HepG2 (cell line): ENCODE measurements at regions not wholly inside any gene's neighbourhood (a gene's known extent, or its start where the extent isn't known, plus 50 kb on each side); places are given as distances from the start of the nearest gene placed in this dataset.

Experiments
- CHD2 ChIP-seq: IDR thresholded peaks from 2 replicates; pipeline ENCODE4 v1.6.1; 2011; ENCODE audit warnings: low read depth, low read length, improper control_type of control experiment
- MTA1 ChIP-seq: sonication (generic); formaldehyde crosslinking; IDR thresholded peaks from 2 replicates; pipeline ENCODE4 v1.4.0; 2020; ENCODE audit warnings: missing genetic modification reagents, mild to moderate bottlenecking, borderline replicate concordance
- PHF21A ChIP-seq: sonication (generic); formaldehyde crosslinking; IDR thresholded peaks from 2 replicates; pipeline ENCODE4 v1.5.0; 2020; ENCODE audit warnings: mild to moderate bottlenecking, missing genetic modification reagents
- RXRA ChIP-seq: sonication (generic); formaldehyde crosslinking; IDR thresholded peaks from 2 replicates; pipeline ENCODE4 v1.5.1; 2020; ENCODE audit warnings: missing genetic modification reagents
- TGIF2 ChIP-seq: IDR thresholded peaks from 2 replicates; pipeline ENCODE4 v1.6.1; 2016; ENCODE audit warnings: control low read depth, missing compliant biosample characterization
- ZBTB1 ChIP-seq: sonication (generic); formaldehyde crosslinking; IDR thresholded peaks from 2 replicates; pipeline ENCODE4 v1.4.0; 2020; ENCODE audit warnings: missing genetic modification reagents, borderline replicate concordance
- ZNF264 ChIP-seq: sonication (generic); formaldehyde crosslinking; IDR thresholded peaks from 2 replicates; pipeline ENCODE4 v1.4.0; 2020; ENCODE audit warnings: missing genetic modification reagents
- ZNF496 ChIP-seq: sonication (generic); formaldehyde crosslinking; IDR thresholded peaks from 2 replicates; pipeline ENCODE4 v1.8.1; 2023; ENCODE audit warnings: mild to moderate bottlenecking, moderate library complexity, missing genetic modification reagents; ENCODE audit not compliant: insufficient replicate concordance
- ZNF720 ChIP-seq: sonication (generic); formaldehyde crosslinking; IDR thresholded peaks from 2 replicates; pipeline ENCODE4 v1.4.0; 2020; ENCODE audit warnings: missing genetic modification reagents
- ZNF737 ChIP-seq: sonication (generic); formaldehyde crosslinking; IDR thresholded peaks from 2 replicates; pipeline ENCODE4 v1.5.0; 2020; ENCODE audit warnings: missing genetic modification reagents, mild to moderate bottlenecking, borderline replicate concordance
- ZNF781 ChIP-seq: sonication (generic); formaldehyde crosslinking; IDR thresholded peaks from 2 replicates; pipeline ENCODE4 v1.5.1; 2020; ENCODE audit warnings: borderline replicate concordance, mild to moderate bottlenecking, missing genetic modification reagents; ENCODE audit errors: not compliant biosample characterization
- TF ChIP-seq, protein P1 (sequence below): IDR thresholded peaks from 2 replicates; pipeline ENCODE4 v1.4.0; 2020; ENCODE audit warnings: mild to moderate bottlenecking, missing genetic modification reagents
- TF ChIP-seq, protein P2 (sequence below): IDR thresholded peaks from 2 replicates; pipeline ENCODE4 v1.6.1; 2016
- TF ChIP-seq, protein P3 (sequence below): IDR thresholded peaks from 2 replicates; pipeline ENCODE4 v1.6.1; 2016; ENCODE audit warnings: low read depth, borderline replicate concordance

DNA sequence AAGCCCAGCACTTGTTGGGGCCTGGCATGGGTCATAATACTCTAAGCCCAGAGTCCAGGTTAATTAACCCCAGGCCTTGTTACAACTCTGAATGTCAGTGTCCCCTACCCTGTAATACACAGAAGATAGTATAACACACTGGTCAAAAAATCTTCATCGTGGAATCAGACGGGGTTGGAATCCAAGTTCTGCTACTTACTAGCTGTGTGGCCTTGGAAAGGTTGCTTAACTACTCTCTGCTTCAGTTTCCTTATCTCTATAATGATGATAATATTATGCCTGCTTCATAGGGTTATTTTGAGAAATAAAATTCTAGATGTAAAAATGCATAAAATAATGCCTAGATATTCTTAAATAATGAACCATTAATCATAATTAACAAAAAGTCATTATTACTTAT, 77.8 kb upstream of the CTTNBP2NL start (continued):
- TF ChIP-seq ZNF264 (CRISPR knock-in tag), result no peak
- TF ChIP-seq ZNF496, result no peak
- TF ChIP-seq TGIF2, result no peak
- no peak for TF ChIP-seq ZNF720 (CRISPR knock-in tag)
- TF ChIP-seq MTA1 (CRISPR knock-in tag), result no peak
- TF ChIP-seq, protein P1, sequence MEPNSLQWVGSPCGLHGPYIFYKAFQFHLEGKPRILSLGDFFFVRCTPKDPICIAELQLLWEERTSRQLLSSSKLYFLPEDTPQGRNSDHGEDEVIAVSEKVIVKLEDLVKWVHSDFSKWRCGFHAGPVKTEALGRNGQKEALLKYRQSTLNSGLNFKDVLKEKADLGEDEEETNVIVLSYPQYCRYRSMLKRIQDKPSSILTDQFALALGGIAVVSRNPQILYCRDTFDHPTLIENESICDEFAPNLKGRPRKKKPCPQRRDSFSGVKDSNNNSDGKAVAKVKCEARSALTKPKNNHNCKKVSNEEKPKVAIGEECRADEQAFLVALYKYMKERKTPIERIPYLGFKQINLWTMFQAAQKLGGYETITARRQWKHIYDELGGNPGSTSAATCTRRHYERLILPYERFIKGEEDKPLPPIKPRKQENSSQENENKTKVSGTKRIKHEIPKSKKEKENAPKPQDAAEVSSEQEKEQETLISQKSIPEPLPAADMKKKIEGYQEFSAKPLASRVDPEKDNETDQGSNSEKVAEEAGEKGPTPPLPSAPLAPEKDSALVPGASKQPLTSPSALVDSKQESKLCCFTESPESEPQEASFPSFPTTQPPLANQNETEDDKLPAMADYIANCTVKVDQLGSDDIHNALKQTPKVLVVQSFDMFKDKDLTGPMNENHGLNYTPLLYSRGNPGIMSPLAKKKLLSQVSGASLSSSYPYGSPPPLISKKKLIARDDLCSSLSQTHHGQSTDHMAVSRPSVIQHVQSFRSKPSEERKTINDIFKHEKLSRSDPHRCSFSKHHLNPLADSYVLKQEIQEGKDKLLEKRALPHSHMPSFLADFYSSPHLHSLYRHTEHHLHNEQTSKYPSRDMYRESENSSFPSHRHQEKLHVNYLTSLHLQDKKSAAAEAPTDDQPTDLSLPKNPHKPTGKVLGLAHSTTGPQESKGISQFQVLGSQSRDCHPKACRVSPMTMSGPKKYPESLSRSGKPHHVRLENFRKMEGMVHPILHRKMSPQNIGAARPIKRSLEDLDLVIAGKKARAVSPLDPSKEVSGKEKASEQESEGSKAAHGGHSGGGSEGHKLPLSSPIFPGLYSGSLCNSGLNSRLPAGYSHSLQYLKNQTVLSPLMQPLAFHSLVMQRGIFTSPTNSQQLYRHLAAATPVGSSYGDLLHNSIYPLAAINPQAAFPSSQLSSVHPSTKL (CRISPR knock-in tag), result no peak
- TF ChIP-seq, protein P2, sequence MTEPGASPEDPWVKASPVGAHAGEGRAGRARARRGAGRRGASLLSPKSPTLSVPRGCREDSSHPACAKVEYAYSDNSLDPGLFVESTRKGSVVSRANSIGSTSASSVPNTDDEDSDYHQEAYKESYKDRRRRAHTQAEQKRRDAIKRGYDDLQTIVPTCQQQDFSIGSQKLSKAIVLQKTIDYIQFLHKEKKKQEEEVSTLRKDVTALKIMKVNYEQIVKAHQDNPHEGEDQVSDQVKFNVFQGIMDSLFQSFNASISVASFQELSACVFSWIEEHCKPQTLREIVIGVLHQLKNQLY (CRISPR knock-in tag), result no peak
- TF ChIP-seq, protein P3, sequence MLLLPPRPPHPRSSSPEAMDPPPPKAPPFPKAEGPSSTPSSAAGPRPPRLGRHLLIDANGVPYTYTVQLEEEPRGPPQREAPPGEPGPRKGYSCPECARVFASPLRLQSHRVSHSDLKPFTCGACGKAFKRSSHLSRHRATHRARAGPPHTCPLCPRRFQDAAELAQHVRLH (CRISPR knock-in tag), result no peak
- no peak for TF ChIP-seq ZBTB1 (CRISPR knock-in tag)
- TF ChIP-seq RXRA, result no peak
- TF ChIP-seq ZNF737 (CRISPR knock-in tag), result no peak
- no peak for TF ChIP-seq ZNF781 (CRISPR knock-in tag)
- TF ChIP-seq CHD2, result no peak
- no peak for TF ChIP-seq PHF21A (CRISPR knock-in tag)
